HG03442 (cell line): ENCODE measurements at regions not wholly inside any gene's neighbourhood (a gene's known extent, or its start where the extent isn't known, plus 50 kb on each side); places are given as distances from the start of the nearest gene placed in this dataset.

Experiments used
- ATAC-seq: cut with Tn5 transposase; IDR thresholded peaks from one replicate; pipeline ENCODE4 v1.9.1; 2021; ENCODE audit warnings: mild to moderate bottlenecking, moderate library complexity; ENCODE audit not compliant: unreplicated experiment

DNA sequence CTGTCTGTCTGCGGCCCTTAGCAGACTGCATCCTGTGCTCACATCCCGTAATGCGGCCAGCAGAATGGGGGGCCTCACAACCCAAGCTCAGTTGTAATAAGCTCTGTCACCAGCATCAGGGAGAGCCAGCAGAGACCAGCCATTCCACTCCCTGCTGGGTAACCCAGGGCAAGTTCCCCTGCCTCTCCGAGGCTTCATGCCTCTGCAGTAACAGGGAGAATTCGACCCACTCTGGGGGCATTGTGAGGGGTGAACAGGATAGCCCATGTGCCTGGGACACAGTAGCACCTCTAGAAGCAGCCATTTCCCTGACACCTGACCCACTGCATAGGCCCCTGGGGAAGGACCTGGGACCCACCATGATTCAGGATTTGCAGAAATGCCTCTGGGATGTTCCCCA lies 461.2 kb downstream of the MATN1 start:
- no peak for ATAC-seq

GRCh38 chr1:30260318-30260717 lies 463.1 kb downstream of the MATN1 start:
- no peak for ATAC-seq

DNA sequence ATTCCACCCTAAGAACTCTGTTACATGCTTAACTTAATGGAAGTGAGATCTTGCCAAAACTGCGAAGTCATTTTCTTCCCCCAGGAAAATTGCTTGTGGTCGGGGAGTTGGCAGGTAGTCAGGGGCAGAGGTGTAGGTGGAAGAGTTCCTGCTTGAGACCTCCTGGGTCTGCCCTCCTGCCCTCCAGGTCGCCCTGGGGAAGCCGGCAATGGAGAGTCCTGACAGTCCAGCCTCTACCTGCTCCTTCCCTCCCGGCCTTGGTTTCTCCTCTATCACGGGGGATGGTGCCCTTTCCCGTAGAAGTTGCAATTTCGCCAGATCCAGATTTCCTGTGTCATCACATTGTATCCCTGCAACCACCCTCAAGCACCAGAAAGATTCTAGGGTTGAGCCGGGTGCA lies 463.8 kb downstream of the MATN1 start:
- ATAC-seq, result no peak

GRCh38 chr1:30258876-30259275 lies 464.5 kb downstream of the MATN1 start:
- no peak for ATAC-seq

- no peak for ATAC-seq
These were observed 464.9 kb downstream of the MATN1 start for GRCh38 chr1:30258471-30258870.

DNA sequence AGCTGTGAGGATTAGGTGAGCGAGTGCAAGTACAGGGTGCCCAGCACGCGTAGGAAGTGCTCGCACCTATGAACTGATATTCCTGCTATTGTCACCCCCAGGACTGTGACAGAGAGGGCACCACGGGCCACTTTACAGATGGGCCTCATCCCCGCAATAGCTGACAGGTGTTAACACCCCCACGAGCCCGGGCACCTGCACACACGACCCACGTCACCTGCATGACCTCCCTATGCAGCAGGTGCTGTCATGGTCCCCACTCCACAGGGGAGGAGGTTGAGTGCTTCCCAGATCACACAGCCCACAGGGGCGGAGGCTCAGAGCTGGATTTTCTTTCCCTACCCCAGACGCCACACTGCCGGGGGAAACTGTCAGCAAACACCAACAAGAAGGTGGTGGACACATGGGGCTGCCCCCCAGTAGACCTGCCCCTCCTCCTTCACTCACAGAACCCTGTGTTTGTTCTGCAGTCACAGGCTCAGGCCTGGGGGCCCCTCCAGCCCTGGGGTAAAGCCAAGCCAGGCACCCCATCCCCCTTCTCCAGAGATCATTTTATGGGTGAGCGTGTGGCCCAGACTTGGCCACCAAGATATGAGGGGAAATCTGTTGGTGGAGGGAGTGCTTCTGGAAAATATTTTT lies 465.5 kb downstream of the MATN1 start:
- ATAC-seq, result no peak

- no peak for ATAC-seq
These were observed 466.1 kb downstream of the MATN1 start for GRCh38 chr1:30257322-30257721.

DNA sequence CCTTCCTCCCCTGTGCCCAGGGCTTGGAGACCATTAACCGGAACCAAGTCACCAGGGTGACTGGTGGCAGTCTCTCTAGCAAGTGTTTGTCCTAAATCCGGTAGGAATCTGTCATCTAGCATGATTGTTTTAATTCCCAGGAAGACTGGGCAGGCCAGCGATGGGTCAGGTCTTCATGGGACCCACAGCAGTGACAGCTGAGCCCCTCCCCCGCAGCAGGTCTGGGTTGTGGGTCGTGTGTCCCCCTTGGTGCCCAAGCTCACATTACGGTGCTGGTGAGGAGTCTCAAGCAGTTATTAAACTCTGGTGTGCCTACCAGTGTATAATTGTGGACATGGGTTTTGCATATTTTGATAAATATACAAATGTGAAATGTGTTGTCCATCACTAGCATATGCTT lies 466.5 kb downstream of the MATN1 start:
- ATAC-seq, result no peak

DNA sequence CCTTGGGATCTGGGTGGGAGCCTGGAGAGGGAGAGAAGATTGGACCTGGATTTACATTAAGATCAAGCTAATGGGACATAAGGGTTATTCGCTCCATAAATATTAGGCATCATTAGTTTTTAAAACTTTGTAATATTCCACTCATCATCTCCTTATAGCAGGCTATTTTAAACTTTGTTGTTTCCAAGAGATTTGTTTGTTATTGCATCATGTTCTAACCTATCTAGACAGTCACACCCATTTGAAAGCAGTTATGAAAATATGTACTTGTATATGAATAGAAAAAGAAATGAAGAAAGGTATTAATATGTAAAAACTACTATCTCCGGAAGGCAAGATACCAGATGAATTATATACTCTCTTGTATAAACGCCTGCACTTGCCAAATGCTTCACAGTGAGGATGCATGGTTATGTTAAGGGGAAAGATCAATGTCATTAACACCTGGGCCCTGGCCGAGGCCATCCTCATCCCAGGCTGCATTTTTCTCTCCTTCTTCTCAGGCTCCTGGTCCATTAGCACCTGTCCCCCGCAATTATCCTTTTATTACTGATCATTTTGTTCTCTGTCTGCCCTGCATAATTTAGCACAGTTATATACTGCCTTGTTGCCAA lies 468.2 kb downstream of the MATN1 start:
- no peak for ATAC-seq

DNA sequence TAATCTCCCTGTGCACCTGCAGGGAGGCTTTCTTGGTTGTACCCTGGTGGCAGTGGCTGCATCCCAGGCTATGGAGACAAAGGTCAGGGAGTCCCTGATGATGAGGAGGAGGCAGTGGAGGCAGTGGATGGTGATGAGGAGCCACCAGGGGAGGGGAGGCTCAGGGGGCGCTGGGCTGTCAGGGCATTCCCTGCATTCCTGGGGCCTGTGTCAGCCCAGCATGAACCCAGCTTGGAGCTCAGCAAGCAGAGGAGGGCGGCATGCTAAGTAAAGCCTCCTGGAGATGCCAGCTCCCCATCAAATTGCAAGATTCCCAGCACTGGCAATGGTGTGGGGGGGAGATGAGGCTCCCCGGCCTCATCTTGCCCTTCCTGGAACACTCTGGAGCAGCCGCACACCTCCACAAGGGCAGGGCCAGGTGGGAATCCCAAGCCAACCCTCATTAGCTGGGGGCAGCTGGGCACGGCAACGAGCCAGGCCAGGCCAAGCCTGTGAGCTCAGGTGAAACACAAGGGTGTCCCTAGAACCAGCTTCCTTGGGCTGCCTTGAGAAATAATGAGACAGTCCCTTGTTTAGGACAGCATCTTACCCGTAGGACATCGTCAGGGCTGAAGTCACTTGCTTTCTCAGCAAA lies 469.5 kb downstream of the MATN1 start:
- no peak for ATAC-seq

DNA sequence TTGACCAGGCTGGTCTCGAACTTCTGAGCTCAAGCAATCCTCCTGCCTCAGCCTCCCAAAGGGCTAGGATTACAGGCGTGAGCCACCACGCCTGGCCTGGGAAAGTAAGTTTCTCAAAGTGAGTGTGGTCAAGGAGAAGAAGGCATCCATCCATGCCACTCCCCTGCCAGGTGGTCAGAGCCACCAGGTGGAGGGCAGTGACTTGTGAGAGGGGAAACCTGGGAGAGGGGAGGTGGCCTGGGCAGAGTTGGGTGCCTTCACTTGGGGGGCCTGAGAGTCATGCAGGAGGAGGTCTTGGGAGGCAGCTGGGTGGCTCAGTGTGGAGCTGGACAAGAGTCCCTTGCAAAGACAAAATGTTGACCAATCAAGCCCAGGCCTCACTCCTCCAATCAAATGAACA lies 470.0 kb downstream of the MATN1 start:
- no peak for ATAC-seq

DNA sequence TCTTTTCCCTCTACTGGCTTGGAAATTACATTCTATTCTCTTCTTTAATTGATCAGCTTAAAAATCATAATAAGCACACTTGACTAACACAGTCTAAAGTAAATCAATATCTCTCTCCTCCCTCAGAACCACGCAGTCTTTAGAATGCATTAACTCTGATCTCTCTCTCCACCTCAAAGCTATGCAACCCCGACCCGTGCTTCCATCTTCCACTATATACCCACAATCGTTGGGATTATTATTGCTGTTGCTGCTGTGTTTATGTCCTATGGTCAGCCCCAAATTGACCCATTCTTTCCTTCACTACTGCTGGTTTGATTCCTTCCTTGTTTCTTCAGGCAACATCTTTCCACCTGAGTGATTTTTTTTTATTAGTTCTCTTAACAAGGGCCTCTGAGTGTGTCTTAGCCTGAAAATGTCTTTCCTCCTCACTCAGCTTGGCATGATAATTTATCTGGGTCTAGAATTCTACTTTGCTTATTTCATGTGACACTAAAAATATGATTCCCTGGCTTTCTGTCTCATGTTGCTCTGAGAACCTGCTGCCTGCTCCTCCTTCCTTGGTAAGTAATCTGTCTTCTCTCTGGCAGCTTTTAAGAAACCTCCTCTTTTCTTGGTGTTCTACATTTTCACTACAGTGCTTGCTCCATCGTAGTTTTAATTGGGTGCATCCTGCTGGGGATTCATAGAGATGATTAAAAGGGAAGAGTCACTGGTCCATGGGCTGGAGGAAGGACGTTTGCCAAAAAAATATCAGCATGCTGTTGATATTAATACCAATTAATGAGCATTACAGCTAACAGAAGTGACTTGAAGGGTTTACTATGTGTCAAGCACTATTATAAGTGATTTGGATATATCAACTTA lies 472.2 kb downstream of the MATN1 start:
- no peak for ATAC-seq

DNA sequence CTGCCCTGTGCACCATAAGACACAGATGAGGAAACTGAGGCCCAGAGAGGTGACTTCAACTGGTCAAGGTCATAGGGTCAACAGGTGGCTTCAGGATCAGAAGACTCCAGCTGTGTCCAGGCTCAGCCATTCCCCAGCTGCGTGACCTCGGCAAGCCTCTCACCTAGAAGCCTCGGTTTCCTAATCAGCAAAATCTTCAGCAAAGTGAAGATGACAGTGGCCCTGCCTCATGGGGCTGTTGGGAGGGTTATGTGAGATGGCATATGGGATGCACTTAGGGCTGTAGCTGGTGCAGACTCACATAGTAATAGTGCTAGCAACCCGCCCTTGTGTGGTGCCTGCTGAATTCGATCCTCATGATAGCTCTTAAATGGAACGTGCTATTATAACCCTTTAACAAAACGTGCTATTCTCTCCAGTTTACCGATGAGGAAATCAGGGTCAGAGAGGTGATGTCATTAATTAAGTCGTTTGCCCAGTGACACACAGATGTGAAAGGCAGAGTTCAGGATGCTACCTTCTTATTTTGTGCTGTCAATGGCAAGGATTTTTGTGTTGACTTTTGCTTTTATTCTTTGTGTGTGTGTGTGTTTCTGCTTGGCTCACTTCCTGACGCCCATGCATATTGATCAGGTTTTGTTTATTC lies 472.9 kb downstream of the MATN1 start:
- ATAC-seq, result no peak

DNA sequence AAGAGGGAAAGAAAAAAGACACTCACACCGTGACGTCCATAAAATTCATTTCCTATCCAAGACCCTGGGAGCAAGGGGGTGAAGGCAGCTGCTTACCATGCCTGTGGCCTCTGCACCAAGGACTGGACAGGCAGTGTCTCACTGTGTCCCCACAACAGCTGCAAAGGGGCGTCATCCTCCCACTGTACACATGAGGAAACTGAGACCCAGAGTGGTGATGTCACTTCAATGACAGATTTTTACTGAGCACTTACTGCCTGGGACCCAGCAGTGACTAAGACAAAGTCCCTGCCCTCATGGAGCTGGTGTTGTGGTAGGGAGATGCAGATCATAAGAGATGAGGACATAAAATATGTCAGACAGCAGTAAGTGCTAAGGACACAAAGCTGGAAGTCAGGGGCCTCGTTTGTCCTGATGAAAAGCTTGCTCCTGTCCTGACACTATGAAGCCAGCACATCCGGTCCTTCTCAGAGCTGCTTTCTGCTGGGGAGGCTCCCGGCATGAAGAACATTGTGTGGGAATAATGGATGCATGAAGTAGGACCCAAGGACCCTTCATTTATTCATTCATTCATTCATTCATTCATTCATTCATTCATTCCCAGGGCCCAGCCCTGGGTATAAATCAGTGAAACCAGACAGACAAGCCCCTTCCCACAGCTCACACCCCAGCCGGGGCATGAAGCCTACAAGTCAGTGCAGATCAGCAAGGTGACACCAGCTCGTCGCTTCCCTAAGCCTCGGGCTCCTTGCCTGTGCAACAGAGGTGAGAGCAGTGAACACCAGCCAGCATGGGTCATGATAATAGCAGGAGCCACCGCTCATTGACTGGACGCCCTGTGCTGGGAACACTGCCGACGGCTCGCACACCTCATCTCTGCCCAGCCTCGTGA lies 473.7 kb downstream of the MATN1 start:
- no peak for ATAC-seq

GRCh38 chr1:30248774-30249173 lies 474.6 kb downstream of the MATN1 start:
- ATAC-seq, result no peak

- ATAC-seq, result no peak
These were observed 475.0 kb downstream of the MATN1 start for GRCh38 chr1:30248373-30248772.

GRCh38 chr1:30244801-30245200 lies 478.6 kb downstream of the MATN1 start:
- ATAC-seq, result no peak

DNA sequence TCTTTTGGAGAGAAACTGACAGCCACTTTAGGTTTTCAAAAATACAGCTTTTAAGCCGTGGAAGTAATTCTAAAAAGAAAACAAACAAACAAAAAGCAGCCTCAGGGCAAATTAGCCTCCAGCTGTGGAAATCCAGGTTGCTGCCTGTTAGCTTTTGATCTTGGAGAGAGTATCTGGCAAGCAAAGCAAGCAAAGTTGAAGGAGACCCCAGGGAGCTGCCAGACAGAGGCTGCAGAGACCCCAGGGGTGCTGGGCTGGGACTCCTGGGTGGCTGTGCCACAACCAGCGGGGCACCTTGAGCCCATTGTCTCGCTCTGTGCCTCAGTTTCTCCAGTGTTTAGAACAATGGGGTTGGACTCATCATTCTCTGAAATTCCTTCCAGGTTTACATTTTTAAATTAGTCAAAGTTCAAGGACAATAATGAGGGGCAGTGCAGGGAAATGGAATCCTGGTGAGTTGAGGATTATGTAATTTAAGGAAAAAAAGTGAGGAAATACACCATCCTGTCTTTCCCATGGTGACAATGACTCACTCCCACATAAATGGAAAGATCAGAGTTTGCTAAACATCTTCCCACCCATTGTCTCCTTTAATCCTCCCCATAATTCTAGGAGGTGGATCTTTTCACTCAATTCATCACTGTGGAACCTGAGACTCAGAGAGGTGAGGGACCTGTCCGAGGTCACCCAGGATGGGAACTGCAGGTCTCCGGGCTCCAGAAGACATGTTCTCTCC lies 480.5 kb downstream of the MATN1 start:
- no peak for ATAC-seq

GRCh38 chr1:30242168-30242567 lies 481.2 kb downstream of the MATN1 start:
- ATAC-seq, result no peak
